ENCODE measurements at regions not wholly inside any gene's neighbourhood (a gene's known extent, or its start where the extent isn't known, plus 50 kb on each side); places are given as distances from the start of the nearest gene placed in this dataset.

DNA sequence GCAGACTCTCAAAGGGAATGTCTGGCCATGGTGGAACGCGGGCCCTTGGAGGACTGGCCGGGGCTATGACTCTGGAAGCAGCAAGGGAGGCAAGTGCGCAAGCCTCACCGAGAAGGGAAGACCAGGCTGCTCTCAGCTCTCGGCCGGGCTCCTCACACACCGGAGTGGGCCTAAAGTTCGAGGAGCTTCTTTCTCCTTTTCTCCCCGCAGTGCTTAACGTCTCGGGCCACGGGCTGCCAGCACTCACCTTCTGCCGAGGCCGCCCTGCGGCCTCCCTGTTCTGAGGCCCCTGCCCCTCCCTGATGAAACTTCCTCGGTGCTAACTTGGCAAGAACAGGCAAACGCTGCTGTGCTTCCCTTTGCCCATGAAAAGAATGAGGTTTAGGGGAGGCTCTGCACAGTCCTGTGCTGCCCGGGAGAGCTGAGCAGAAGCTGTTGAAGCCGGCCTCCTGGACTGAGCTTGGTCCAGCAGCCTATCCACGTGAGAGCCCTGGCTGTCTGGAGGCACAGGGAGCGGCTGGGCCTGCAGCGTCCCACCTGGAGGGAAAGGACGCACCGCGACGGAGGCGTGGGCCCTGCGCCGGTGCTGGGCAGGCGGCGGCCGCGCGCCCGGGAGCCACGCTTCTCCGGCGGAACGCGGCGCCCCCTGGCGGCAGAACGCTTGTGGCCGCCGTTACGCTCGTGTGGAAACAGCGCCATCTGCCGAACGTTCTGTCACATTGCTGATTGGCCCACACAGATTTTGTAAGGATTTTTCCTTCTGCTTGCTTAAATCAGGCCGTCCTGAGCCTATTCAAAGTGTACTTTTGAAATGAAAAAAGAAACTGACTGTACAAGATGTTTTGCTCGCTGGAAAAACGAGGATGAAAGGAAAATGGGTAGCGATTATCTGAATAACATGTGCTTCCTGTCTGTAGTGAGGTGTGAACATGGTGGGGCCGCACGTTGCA lies 65.0 kb upstream of the TMEM45B start (continued):
- TF ChIP-seq, protein P1, sequence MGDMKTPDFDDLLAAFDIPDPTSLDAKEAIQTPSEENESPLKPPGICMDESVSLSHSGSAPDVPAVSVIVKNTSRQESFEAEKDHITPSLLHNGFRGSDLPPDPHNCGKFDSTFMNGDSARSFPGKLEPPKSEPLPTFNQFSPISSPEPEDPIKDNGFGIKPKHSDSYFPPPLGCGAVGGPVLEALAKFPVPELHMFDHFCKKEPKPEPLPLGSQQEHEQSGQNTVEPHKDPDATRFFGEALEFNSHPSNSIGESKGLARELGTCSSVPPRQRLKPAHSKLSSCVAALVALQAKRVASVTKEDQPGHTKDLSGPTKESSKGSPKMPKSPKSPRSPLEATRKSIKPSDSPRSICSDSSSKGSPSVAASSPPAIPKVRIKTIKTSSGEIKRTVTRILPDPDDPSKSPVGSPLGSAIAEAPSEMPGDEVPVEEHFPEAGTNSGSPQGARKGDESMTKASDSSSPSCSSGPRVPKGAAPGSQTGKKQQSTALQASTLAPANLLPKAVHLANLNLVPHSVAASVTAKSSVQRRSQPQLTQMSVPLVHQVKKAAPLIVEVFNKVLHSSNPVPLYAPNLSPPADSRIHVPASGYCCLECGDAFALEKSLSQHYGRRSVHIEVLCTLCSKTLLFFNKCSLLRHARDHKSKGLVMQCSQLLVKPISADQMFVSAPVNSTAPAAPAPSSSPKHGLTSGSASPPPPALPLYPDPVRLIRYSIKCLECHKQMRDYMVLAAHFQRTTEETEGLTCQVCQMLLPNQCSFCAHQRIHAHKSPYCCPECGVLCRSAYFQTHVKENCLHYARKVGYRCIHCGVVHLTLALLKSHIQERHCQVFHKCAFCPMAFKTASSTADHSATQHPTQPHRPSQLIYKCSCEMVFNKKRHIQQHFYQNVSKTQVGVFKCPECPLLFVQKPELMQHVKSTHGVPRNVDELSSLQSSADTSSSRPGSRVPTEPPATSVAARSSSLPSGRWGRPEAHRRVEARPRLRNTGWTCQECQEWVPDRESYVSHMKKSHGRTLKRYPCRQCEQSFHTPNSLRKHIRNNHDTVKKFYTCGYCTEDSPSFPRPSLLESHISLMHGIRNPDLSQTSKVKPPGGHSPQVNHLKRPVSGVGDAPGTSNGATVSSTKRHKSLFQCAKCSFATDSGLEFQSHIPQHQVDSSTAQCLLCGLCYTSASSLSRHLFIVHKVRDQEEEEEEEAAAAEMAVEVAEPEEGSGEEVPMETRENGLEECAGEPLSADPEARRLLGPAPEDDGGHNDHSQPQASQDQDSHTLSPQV (IDR thresholded peaks at IDR 0.05), result peak; percentile 94
- TF ChIP-seq ZSCAN29 (IDR thresholded peaks at IDR 0.05) (no peak), KLF5 (IDR thresholded peaks at IDR 0.05; ENCODE audit: partially characterized antibody) (no peak), BHLHE40 (IDR thresholded peaks at IDR 0.05; ENCODE audit: borderline replicate concordance in 1 of 2, low read depth in 2 of 2, low read length in 1 of 2) (peak; percentile 28 to 58; a peak in 2 of 4 replicates), WRNIP1 (IDR thresholded peaks at IDR 0.05; ENCODE audit: borderline replicate concordance, low read depth, low read length) (no peak), HDGF (IDR thresholded peaks at IDR 0.05) (no peak), HDAC2 (IDR thresholded peaks at IDR 0.05) (no peak), LARP7 (IDR thresholded peaks at IDR 0.05) (peak; percentile 60; the same call in 1 of the 2 replicates), ETV6 (conservative IDR thresholded peaks at IDR 0.05 in 1 of 2, IDR thresholded peaks at IDR 0.05 in 1 of 2; ENCODE audit: borderline replicate concordance in 1 of 2, low read depth in 1 of 2) (no peak), NFXL1 (IDR thresholded peaks at IDR 0.05; ENCODE audit: borderline replicate concordance) (no peak), TAF1 (IDR thresholded peaks at IDR 0.05; ENCODE audit: borderline replicate concordance, low read depth, low read length) (no peak), EGR1 (IDR thresholded peaks at IDR 0.05; ENCODE audit: borderline replicate concordance in 1 of 2, low read depth in 2 of 2, low read length in 2 of 2) (no peak), ESRRA (IDR thresholded peaks at IDR 0.05; ENCODE audit: low read length) (no peak), BRCA1 (IDR thresholded peaks at IDR 0.05; ENCODE audit: low read depth, low read length) (no peak)
- TF ChIP-seq, protein P2, sequence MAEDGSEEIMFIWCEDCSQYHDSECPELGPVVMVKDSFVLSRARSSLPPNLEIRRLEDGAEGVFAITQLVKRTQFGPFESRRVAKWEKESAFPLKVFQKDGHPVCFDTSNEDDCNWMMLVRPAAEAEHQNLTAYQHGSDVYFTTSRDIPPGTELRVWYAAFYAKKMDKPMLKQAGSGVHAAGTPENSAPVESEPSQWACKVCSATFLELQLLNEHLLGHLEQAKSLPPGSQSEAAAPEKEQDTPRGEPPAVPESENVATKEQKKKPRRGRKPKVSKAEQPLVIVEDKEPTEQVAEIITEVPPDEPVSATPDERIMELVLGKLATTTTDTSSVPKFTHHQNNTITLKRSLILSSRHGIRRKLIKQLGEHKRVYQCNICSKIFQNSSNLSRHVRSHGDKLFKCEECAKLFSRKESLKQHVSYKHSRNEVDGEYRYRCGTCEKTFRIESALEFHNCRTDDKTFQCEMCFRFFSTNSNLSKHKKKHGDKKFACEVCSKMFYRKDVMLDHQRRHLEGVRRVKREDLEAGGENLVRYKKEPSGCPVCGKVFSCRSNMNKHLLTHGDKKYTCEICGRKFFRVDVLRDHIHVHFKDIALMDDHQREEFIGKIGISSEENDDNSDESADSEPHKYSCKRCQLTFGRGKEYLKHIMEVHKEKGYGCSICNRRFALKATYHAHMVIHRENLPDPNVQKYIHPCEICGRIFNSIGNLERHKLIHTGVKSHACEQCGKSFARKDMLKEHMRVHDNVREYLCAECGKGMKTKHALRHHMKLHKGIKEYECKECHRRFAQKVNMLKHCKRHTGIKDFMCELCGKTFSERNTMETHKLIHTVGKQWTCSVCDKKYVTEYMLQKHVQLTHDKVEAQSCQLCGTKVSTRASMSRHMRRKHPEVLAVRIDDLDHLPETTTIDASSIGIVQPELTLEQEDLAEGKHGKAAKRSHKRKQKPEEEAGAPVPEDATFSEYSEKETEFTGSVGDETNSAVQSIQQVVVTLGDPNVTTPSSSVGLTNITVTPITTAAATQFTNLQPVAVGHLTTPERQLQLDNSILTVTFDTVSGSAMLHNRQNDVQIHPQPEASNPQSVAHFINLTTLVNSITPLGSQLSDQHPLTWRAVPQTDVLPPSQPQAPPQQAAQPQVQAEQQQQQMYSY (CRISPR knock-in tag; IDR thresholded peaks at IDR 0.05), result no peak
- TF ChIP-seq, protein P3, sequence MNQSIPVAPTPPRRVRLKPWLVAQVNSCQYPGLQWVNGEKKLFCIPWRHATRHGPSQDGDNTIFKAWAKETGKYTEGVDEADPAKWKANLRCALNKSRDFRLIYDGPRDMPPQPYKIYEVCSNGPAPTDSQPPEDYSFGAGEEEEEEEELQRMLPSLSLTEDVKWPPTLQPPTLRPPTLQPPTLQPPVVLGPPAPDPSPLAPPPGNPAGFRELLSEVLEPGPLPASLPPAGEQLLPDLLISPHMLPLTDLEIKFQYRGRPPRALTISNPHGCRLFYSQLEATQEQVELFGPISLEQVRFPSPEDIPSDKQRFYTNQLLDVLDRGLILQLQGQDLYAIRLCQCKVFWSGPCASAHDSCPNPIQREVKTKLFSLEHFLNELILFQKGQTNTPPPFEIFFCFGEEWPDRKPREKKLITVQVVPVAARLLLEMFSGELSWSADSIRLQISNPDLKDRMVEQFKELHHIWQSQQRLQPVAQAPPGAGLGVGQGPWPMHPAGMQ (IDR thresholded peaks at IDR 0.05; ENCODE audit: borderline replicate concordance), result no peak
- TF ChIP-seq, protein P4, sequence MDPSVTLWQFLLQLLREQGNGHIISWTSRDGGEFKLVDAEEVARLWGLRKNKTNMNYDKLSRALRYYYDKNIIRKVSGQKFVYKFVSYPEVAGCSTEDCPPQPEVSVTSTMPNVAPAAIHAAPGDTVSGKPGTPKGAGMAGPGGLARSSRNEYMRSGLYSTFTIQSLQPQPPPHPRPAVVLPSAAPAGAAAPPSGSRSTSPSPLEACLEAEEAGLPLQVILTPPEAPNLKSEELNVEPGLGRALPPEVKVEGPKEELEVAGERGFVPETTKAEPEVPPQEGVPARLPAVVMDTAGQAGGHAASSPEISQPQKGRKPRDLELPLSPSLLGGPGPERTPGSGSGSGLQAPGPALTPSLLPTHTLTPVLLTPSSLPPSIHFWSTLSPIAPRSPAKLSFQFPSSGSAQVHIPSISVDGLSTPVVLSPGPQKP (IDR thresholded peaks at IDR 0.05; ENCODE audit: low read depth, low read length), result no peak
- TF ChIP-seq, protein P5, sequence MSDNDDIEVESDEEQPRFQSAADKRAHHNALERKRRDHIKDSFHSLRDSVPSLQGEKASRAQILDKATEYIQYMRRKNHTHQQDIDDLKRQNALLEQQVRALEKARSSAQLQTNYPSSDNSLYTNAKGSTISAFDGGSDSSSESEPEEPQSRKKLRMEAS (IDR thresholded peaks at IDR 0.05; ENCODE audit: low read depth, low read length), result no peak
